ENCODE measurements at regions not wholly inside any gene's neighbourhood (a gene's known extent, or its start where the extent isn't known, plus 50 kb on each side); places are given as distances from the start of the nearest gene placed in this dataset.

- TF ChIP-seq ZBTB40 (IDR thresholded peaks at IDR 0.05) = no peak
- TF ChIP-seq ZBTB40 (CRISPR knock-in tag; IDR thresholded peaks at IDR 0.05) = no peak; the same call in 1 of the 2 replicates
- TF ChIP-seq NFIC (IDR thresholded peaks at IDR 0.05; ENCODE audit: low read length) = peak; percentile 43; the same call in 1 of the 2 replicates
- TF ChIP-seq FOXP4 (CRISPR knock-in tag; IDR thresholded peaks at IDR 0.05) = peak; percentile 36; the same call in 1 of the 2 replicates
- no peak for TF ChIP-seq FOXA1 (IDR thresholded peaks at IDR 0.05)
- peak; percentile 26 for TF ChIP-seq FOXA1 (CRISPR knock-in tag; IDR thresholded peaks at IDR 0.05)
- no peak for TF ChIP-seq LCORL (IDR thresholded peaks at IDR 0.05)
- TF ChIP-seq LCORL (CRISPR knock-in tag; IDR thresholded peaks at IDR 0.05) = no peak
- TF ChIP-seq CREB1 (IDR thresholded peaks at IDR 0.05) = no peak
- TF ChIP-seq CREB1 (CRISPR knock-in tag; IDR thresholded peaks at IDR 0.05) = peak; percentile 48; the same call in 1 of the 2 replicates
- TF ChIP-seq ZNF775 (CRISPR knock-in tag; IDR thresholded peaks at IDR 0.05; ENCODE audit: borderline replicate concordance) = peak; percentile 91
- 0 out of 2 replicates have a peak, but pooled peaks have one; percentile 42 for TF ChIP-seq FOXK1 (CRISPR knock-in tag; IDR thresholded peaks at IDR 0.05; ENCODE audit: borderline replicate concordance, low read depth)
- peak; percentile 48 for TF ChIP-seq ZGPAT (CRISPR knock-in tag; IDR thresholded peaks at IDR 0.05)
- TF ChIP-seq RXRB (CRISPR knock-in tag; IDR thresholded peaks at IDR 0.05; ENCODE audit: borderline replicate concordance) = peak; percentile 57; the same call in 1 of the 2 replicates
- no peak for TF ChIP-seq NCOA1 (CRISPR knock-in tag; IDR thresholded peaks at IDR 0.05)
- 0 out of 2 replicates have a peak, but pooled peaks have one; percentile 36 for TF ChIP-seq ZZZ3 (CRISPR knock-in tag; IDR thresholded peaks at IDR 0.05; ENCODE audit: borderline replicate concordance)
- no peak; the same call in 1 of the 2 replicates for TF ChIP-seq MLX (CRISPR knock-in tag; IDR thresholded peaks at IDR 0.05)
These were observed 158.9 kb upstream of the FUT9 start (continued) for GRCh38 chr6:95856876-95857364.

Measured in HepG2 (cell line).